ENCODE measurements at regions not wholly inside any gene's neighbourhood (a gene's known extent, or its start where the extent isn't known, plus 50 kb on each side); places are given as distances from the start of the nearest gene placed in this dataset.

GRCh38 chr15:96720656-96721055 lies 390.2 kb downstream of the NR2F2 start:
- no peak for TF ChIP-seq REST (IDR thresholded peaks at IDR 0.05; ENCODE audit: insufficient read depth in 1 of 2, low read depth in 2 of 2, low read length in 2 of 2)
- no peak for TF ChIP-seq POLR2AphosphoS5 (IDR thresholded peaks at IDR 0.05; ENCODE audit: low read depth, low read length)
- no peak for TF ChIP-seq TAF1 (IDR thresholded peaks at IDR 0.05; ENCODE audit: borderline replicate concordance, insufficient read depth, low read length)
- no peak for TF ChIP-seq FOXP2 (optimal IDR thresholded peaks at IDR 0.05; ENCODE audit: borderline replicate concordance, extremely low read depth, extremely low read length, insufficient read depth)
- no peak for TF ChIP-seq SIN3A (IDR thresholded peaks at IDR 0.05; ENCODE audit: borderline replicate concordance, insufficient read depth, low read length)

GRCh38 chr15:96728591-96728990 lies 398.1 kb downstream of the NR2F2 start:
- no peak for TF ChIP-seq FOXP2 (optimal IDR thresholded peaks at IDR 0.05; ENCODE audit: borderline replicate concordance, extremely low read depth, extremely low read length, insufficient read depth)
- TF ChIP-seq REST (IDR thresholded peaks at IDR 0.05; ENCODE audit: insufficient read depth in 1 of 2, low read depth in 2 of 2, low read length in 2 of 2): no peak
- no peak for TF ChIP-seq POLR2AphosphoS5 (IDR thresholded peaks at IDR 0.05; ENCODE audit: low read depth, low read length)
- TF ChIP-seq TAF1 (IDR thresholded peaks at IDR 0.05; ENCODE audit: borderline replicate concordance, insufficient read depth, low read length): no peak
- TF ChIP-seq SIN3A (IDR thresholded peaks at IDR 0.05; ENCODE audit: borderline replicate concordance, insufficient read depth, low read length): no peak

- TF ChIP-seq FOXP2 (optimal IDR thresholded peaks at IDR 0.05; ENCODE audit: borderline replicate concordance, extremely low read depth, extremely low read length, insufficient read depth) (no peak), POLR2AphosphoS5 (IDR thresholded peaks at IDR 0.05; ENCODE audit: low read depth, low read length) (no peak), SIN3A (IDR thresholded peaks at IDR 0.05; ENCODE audit: borderline replicate concordance, insufficient read depth, low read length) (no peak), REST (IDR thresholded peaks at IDR 0.05; ENCODE audit: insufficient read depth in 1 of 2, low read depth in 2 of 2, low read length in 2 of 2) (no peak), TAF1 (IDR thresholded peaks at IDR 0.05; ENCODE audit: borderline replicate concordance, insufficient read depth, low read length) (no peak)
These were observed 402.2 kb downstream of the NR2F2 start for GRCh38 chr15:96732704-96733103.

GRCh38 chr15:96733721-96734120 lies 403.2 kb downstream of the NR2F2 start:
- no peak for TF ChIP-seq REST (IDR thresholded peaks at IDR 0.05; ENCODE audit: insufficient read depth in 1 of 2, low read depth in 2 of 2, low read length in 2 of 2)
- TF ChIP-seq TAF1 (IDR thresholded peaks at IDR 0.05; ENCODE audit: borderline replicate concordance, insufficient read depth, low read length): no peak
- TF ChIP-seq POLR2AphosphoS5 (IDR thresholded peaks at IDR 0.05; ENCODE audit: low read depth, low read length): no peak
- TF ChIP-seq FOXP2 (optimal IDR thresholded peaks at IDR 0.05; ENCODE audit: borderline replicate concordance, extremely low read depth, extremely low read length, insufficient read depth): no peak
- no peak for TF ChIP-seq SIN3A (IDR thresholded peaks at IDR 0.05; ENCODE audit: borderline replicate concordance, insufficient read depth, low read length)

Measured in PFSK-1 (cell line).